HG02571 (cell line): ENCODE measurements at regions not wholly inside any gene's neighbourhood (a gene's known extent, or its start where the extent isn't known, plus 50 kb on each side); places are given as distances from the start of the nearest gene placed in this dataset.

Experiments used
- ATAC-seq: cut with Tn5 transposase; IDR thresholded peaks from one replicate; pipeline ENCODE4 v1.9.1; 2021; ENCODE audit warnings: mild to moderate bottlenecking, moderate library complexity; ENCODE audit not compliant: unreplicated experiment

DNA sequence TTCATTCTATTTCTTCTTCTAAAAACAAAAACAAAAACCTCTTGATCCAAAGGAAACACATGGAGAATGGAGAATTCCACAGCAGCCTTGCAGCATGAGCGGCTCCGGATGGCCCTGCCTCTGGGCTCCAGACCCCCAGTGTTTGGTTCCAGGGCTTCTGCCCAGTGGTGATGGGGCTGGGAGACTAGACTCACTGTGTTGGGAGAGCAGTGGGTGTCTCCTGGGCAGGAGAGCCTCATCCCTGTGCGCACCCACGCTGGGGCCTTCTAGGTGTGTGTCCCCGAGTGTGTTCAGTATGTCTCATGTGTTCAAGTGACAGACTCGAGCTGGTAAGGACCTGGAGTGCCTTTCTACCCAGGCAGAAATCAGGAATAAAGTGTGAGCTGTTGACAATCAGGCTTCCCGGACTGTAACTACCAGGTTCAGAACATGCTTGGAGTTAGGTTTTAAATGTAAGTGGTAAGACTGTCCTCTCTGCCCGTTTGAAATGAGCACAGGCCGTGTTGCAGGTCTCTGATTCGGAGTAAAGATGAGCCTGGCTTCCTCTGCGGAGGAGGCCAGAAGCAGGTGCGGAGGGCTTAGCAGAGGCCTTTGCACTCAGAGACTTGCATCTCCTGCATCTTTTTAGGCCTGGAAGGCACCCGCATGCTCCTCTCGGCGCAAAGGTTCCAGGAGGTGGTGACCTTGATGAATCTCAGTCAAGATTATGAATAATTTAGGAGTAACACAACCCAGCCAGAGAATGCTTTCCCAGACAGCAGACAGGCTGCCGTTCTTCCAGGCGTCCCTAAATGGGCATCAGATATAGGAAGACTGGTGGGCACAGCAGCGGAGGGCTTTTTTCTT is 253.6 kb downstream of the CDH26 start:
- no peak for ATAC-seq

DNA sequence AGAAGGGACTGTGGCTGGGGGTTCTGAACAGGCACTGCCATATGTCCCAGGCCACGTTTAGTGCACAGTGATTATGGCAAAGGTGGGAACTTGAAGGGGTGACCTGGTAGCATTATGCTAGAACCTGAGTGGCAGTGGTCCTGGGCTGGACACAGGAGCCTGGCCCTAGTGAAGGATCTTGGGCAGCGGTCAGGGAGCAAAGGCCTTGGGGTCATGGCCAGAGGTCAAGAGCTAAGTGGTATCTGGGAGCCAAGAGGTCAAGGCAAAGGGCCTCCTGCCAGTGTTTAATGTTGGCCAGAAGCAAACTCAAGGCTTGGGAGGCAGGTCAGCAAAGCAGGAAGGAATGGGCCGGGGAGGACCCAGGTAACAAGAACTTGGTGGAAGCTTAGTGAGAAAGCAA is 254.5 kb downstream of the CDH26 start:
- no peak for ATAC-seq

DNA sequence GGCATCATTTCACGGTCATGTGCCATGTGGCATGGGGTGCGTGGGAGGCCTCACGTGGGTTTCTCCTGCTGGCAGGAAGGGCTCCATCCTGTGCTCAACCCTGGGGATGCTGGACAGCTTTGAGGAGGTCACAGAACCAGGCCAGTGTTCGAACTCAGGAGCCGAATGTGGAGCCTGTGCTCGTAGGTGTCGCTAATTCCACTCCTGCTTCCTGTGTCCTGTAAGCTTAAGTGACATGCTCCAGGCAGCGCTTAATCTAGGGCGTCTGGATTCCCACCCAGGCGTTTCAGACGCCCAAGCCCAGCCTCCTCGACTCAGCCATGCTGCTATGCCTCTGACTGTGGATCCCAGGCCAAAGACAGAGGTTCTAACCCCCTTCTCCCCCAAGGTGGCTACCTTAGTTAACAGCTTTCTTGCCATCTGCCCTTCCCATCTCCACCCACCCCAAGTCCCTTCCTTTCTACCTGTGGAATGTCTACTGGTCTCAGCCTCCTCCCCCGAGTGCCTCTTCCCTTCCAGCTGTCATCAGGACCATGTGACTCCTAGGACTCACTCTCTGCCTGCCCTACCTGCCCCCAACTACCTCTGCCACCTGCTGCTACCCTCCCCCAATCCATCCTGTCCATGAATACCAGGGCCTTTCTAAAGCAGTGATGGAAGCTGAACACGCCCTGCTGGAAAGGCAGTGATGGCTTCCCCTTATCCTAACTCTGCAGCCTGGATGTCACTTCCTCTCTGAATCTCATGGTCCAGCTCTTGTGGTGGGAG is 255.1 kb downstream of the CDH26 start:
- no peak for ATAC-seq

DNA sequence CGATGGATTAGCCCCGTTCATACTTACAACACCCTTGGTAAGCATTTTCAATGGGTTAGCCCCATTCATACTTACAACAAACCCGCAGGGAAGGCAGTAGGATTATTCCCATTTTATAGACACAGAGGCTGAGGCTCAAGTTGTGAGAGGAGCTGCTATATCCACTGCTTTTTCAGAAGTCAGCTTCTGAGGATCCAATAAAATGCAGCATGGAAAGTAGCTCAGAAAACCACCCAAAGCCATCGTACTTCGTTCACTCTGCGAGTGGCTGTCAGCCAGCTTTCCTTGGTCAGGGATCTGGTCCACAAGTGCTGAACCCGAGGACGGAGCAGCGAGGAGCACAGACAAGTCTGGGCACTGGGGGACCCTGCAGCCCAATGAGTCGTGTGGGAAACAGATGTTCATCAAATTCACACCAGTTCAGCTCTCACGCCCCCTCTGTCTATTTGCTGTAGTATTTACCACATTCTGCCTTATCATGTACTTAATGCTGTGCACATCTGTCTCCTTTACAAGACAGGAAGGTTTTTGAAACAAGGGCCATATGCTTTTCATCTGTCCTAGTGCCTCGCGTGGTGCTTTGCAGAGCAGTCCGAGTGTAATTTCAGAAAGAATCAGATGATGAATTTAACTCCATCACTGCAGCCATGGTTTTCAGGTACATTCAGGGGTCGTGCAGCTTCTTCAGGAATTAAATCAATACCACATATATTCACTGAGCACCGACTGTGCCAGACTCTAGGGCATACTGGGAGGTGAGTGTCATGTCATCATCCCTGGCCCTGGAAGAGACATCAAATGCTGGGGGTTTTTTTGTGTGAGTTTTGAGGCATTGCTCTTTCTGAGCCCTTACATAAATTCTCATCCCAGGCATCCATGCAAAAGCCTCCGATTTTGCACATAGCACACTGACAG is 256.9 kb downstream of the CDH26 start:
- ATAC-seq, result no peak

DNA sequence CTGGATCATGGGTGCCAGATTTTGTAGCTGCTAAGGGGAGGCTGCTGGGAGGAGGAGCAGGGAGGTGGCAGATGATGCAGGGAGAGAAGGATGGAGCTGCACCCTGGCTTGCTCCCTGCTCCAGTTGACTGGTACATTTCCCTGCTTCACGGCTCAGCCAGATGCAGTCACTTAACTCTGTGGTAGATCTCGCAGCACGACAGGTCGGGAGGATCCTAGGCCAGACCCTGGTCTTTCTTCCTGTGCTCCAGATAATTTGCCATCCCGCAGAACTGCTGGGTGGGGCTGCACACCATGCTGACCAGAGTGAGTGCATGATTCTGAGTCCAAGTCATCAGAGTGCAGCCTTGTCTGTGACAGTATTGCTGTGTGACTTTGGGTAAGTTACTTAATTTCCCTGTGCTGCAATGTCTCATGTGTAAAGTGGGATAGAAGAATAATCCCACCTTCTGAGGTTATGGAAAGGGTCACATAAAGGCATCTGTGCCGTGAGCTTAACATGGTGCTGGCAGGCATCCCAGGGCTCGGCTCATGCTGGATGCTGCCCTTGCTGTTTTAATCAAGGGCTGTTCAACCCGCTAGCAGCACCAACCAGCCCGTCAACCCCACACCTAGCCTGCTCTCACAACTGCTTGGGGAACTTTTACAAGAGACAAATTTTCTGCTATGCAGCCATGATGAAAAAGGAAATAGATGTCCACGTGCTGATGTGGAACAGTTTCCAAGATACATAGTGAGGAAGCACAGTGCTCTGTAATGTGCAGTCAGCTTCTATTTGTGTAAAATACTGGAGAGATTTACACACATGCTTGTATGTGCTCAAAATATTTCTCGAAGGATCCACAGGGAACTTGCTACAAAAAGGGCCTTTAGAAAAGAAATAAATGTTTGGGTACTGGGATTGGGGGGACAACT is 257.9 kb downstream of the CDH26 start:
- ATAC-seq, result no peak

DNA sequence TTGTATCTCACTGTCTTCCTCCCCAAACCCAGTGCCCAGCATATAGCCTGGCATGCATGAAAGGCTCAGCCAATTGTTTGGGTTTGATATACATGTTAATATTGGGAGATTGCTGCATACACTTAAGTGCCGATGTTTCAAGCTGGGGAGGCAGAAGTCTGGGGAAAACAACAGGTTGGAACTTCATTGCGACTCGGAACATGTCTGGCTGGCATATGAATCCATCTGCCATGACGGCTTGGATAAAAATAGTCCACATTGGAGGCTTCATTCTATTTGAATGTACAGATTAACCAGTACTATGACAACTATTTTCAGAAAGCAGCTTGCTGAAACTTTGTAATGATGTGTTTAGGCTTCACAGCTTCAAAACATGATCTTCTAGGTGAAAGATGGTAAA is 261.0 kb downstream of the CDH26 start:
- no peak for ATAC-seq

DNA sequence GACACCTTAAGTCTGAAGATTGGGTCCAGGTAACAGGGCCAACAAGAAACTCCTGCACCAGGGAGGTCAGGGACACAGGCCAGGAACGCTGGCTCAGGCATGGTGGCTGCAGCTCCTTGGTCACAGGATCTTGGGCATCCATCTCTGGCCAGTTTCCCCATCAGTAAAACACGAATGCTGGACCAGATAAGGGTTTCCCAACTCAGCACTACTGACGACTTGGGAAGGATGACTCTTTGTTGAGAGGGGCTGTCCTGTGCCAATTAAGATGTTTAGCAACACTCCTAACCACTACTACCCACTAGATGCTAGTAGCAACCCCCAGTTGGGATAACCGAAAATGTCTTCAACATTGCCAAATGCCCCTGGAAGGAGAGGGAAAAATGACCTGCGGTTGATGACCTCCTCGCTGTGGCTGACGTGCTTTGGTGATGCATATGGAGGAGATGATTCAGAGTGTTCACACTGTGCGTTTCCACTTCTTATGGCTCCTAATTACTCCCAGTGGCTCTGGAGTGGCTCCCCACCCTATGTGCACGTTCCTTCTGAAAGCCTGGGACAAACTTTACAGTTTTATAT is 261.9 kb downstream of the CDH26 start:
- ATAC-seq, result no peak

DNA sequence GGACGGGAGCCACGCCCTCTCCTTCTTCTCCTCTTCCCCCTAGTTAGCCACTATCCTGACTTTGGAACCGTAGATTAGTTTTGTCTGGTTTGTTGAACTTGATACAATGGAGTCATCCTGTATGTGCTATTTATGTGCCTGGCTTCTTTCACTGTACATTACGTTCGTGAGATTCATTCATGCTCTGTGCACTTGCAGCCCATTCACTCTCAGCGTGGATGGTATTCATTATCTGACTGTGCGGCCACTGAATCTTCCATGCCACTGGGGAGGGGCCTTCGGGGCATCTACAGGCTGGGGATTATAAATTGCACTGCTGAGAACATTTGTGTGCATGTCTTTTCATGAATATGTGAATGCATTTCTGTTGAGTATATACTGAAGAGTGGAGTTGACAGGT is 262.5 kb downstream of the CDH26 start:
- no peak for ATAC-seq

DNA sequence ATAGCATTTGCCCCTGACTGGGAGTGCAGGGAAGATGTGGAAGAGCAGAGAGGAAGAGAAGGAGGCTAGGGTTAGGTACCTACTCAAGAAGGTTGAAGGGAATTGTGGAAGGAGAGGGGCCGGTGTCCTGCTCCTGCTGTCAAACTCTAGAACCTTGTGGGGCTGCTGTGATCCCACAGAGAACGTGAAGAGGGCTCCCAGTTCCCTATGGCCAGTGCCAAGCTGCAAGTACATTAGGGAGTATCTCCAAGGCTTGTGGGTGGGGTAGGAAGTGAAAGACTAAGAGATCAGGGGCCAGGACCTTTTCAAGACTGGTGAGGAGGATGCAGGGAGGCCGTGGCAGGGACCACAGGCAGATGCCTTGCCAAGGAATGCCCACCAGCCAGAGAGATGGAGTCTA is 263.4 kb downstream of the CDH26 start:
- no peak for ATAC-seq

DNA sequence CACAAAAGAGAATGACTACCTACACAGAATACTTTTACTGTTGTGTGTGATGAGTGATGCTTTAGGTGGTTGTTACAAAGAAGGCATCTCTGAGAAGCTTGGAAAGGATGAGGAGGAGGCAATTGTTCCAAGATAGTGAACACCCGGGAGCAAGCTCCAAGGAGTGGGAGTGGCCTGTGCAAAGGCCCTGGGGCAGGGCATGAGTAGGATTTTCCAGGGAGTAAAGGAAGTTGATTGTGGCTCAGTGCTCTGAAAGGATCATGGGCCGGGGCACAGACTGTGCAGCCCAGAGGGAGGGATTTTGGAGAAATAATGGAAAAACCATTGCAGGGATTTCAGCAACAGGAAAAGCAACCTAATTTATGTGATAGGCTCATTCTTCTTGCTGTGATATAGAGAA is 264.3 kb downstream of the CDH26 start:
- no peak for ATAC-seq

DNA sequence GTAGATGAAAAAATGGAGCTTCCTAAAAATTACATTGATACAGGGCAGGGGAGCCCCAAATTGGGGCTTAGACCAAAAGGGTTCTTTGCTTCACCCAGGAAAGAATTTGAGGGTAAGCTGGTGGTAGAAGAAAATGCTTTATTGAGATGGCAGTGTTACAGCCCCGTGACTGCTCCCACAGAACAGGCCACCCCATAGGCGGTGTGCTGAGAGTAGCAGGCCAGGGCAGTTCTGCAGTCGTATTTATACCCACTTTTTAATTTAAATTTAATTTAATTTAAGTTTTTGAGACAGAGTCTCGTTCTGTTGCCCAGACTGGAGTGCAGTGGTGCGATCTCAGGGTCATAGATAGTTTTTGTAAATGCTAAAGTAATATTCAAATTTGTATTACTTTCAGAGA is 265.0 kb downstream of the CDH26 start:
- no peak for ATAC-seq

DNA sequence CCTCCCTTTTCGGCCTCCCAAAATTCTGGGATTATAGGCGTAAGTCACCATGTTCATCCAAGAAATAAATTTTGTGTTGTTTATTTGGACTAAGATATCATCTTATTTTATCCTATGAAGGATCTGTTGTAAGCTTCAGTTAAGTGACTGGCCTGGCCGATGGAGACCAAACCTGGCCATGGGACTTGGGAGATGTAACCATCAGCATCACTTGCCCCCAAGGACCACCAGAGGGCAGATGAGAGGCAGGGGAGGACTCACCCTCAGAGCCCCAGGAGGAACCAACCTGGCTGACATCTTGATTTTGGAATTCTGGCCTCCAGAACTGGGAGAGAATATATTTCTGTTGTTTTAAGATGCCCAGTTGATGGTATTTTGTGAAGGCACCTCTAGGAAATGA is 266.7 kb downstream of the CDH26 start:
- no peak for ATAC-seq

DNA sequence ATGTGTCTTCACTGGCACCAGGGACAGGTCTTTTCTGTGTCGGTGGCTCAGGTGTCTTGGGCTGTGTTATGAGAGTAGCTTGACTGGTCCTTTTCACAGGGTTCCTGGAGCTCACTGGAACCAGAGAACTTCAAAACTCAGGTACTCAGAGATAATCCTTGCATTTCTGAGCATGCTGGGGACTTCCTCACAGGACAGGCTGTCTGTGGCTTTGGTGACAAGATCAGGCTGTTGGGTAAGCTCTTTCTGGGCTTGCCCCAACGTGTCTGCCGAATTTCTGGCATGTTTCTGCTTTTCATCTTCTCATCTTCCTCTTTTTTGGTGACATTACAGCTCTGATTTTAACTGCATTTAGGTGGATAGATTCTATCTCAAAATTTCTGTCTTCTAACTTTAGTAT is 270.0 kb downstream of the CDH26 start:
- no peak for ATAC-seq

DNA sequence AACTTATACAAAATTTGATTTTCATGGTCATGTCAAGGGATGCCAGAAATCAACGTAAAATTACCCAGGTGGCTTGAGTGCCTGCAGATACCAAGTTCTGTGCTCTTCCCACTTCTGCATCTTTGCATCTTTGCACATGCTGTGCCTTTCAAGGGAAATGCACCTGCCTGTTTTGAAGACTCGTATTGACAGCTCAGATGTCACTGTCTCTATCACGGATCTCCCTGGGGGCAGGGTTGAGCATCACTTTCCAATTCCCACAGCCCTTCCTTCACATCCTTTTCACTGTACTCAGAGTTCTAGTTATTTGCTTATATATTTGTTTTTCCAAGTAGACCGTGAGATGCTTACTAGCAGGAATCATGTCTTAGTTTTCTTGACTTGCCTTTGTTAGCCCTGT is 274.2 kb downstream of the CDH26 start:
- ATAC-seq, result no peak

DNA sequence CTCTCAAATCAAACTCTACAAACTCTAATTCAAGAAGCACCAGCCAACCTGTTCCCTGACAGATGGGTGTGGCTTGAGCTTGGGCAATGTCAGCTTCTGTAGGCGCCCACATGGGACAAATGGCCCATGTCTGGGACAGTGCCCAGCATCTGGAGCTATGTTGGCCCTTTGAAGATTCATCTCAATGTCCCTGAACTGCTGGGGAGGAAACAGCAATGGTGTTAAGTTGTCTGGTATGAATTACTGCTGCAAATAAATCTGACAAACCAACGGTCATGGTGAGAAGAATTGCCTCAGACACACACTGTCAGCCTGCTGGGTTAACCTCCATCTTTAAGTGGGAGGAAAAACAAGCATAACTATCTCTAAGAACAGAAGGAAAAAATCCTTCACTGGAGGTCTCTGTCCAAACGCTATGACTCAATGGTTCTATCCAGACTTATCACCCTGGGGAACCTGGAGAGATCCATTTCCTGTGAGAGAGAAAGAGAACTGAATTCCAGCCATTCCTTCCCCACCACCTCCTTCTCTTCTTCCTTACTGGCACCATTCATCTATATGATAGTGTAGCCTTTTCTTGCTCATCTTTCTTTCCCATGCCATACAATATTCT is 274.9 kb downstream of the CDH26 start:
- no peak for ATAC-seq

DNA sequence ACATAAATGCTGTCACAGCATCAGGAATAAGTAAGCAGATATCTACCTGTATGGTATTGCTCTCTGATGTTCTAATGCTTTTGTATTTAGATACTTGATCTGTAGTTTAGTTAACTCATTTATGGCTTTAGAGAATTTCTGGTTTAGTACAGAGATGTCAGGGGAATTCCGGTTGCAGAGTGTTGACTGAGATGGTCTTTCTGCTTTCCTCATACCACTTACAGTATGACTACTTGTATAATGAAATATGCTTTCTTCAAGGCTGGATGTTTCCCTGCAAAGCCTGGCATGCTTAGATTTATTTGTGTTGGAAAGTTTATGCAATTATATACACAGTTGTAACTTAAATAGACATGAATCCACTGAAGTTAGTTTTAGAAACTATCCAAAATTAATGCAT is 278.4 kb downstream of the CDH26 start:
- ATAC-seq, result no peak

DNA sequence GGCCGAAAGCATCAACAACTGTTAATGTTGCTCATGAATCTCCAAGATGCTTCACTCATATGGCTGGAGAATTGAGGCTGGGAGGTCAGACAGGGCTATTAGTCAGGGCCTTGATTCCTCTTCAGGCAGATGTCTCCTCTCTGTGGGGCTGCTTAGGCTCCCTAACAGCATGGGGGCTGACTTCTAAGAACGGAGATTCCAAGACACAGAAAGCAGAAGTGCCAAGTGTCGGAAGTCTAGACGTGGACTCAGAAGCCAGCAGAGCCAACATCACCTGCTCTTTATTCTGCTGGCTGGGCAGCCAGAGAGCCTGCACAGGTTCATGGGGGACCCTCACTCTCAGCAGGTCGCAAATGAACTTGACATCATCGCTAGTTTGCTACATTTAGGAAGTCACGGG is 279.8 kb downstream of the CDH26 start:
- no peak for ATAC-seq

DNA sequence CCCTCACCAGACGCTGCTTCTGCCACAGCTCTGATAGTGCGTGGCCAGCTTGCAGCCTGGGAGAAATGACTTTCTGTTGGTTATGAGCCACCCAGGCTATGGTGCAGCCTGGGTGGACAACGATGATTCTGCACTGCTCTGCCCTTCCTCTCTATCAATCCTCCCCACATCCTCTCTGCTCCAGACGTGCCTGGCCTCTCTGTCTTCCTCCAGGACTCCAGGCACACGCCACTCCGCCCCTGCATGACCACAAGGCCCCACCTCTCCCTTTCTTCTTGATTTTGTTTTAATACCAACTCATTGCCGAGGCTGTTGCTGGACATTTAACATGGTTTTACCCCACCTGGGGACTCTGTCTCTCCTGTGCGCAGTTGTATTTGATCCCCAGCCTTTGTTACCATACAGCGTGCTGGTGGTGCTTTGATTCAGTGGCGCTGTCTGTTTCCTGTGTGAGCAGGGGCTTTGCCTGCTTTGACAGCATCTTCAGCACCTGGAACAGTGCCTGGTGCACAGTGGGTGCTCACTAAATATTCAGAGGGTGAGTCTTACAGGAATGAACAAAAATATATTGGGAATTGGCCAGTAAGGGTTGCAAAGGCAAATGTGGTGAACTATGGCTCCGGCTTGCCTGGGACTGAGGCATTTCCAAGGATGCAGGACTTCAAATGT is 280.9 kb downstream of the CDH26 start:
- ATAC-seq, result no peak

DNA sequence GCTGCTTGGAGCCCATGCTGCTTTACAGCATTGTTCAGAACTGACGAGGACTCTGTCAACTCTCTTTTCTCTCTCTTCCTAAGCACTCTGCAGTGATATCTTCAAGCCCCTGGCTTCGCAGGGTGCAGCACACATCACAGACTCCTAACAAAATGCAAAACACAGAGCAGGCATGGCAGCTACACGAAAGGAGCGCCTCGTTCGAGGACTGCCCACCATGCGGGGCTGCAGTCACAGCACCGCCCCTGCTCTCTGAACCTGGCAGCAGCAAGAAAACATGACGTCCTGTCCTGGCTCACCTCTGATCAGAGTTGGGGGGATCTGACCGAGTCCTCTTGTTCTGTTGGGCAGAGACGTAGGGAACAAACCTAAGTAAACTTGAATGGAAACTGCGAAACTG is 281.7 kb downstream of the CDH26 start:
- no peak for ATAC-seq
